ENCODE measurements at regions not wholly inside any gene's neighbourhood (a gene's known extent, or its start where the extent isn't known, plus 50 kb on each side); places are given as distances from the start of the nearest gene placed in this dataset.

DNA sequence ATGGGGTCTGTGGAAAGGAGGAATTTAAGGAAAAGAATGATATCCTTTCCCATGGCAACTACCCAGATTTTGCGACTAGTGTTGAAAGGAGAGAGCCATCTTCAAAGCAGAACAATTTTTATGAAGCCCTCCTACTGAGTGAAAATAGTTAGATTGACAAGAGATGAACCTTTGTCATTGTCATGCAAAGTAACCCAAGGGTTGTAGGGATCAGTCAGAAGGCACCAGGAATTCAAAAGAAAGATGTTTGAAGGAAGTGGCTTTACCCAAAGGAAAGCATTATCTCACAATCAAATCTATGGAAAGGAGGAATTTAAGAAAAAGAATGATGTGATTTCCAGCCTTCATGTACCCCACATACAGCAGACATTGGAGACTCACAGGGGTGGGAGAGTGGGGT lies 544.4 kb downstream of the IPMK start (continued):
- TF ChIP-seq, protein P1, sequence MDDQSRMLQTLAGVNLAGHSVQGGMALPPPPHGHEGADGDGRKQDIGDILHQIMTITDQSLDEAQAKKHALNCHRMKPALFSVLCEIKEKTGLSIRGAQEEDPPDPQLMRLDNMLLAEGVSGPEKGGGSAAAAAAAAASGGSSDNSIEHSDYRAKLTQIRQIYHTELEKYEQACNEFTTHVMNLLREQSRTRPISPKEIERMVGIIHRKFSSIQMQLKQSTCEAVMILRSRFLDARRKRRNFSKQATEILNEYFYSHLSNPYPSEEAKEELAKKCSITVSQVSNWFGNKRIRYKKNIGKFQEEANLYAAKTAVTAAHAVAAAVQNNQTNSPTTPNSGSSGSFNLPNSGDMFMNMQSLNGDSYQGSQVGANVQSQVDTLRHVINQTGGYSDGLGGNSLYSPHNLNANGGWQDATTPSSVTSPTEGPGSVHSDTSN (IDR thresholded peaks at IDR 0.05), result no peak
- no peak for TF ChIP-seq RXRA (IDR thresholded peaks at IDR 0.05; ENCODE audit: borderline replicate concordance, low read depth)

DNA sequence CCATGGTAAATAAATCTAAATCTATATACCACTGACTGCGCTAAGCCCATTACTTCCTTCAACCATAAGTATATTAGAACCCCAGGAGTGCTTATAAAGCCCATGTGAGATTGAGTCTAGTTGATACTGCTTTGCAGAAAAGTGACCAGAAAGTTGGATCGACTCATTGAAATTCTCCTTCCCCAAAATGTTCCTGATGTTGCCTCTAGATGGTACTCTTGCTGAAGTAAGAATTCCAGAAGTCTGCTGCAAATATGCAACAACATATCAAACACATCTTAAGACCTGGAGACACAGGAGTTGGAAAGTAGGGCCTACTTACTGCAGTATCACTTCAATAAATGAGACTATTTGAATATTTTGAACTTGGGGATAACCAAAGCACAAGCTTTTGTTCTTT lies 550.8 kb downstream of the IPMK start:
- Histone ChIP-seq H4K20me1 (ENCODE audit: insufficient read depth) (no peaks in the 10 kb centered on the region), H3K36me3 (replicated peaks in 1 of 2; ENCODE audit: control insufficient read depth in 1 of 2, insufficient read depth in 2 of 2, low read length in 1 of 2) (no peaks in the 10 kb centered on the region), H3K79me2 (ENCODE audit: insufficient read depth) (no peaks in the 10 kb centered on the region), H3K4me3 (ENCODE audit: low read depth in 2 of 2, low read length in 1 of 2) (no peak overlapping the region), H3K9me2 (no peaks in the 10 kb centered on the region), H3K4me1 (ENCODE audit: control insufficient read depth in 1 of 2, insufficient read depth in 2 of 2, low read depth in 1 of 2, low read length in 1 of 2) (no peaks in the 10 kb centered on the region), H3K27me3 (ENCODE audit: insufficient read depth) (no peaks in the 10 kb centered on the region), H2AFZ (ENCODE audit: low read depth) (no peak overlapping the region), H3F3A (replicated peaks; ENCODE audit: insufficient read depth) (no peaks in the 10 kb centered on the region), H3K9me3 (no peaks in the 10 kb centered on the region), H3K4me2 (no peak overlapping the region), H3K27ac (ENCODE audit: low read depth in 2 of 2, low read length in 1 of 2) (no peak overlapping the region), H3K9ac (no peak overlapping the region)
- CTCF ChIA-PET, result interaction anchor here (0.9 to 1.0 kb wide), 2 partner anchors 16 to 436 kb away, joined by 3 read pairs; no protein-coding TSS in a partner anchor
- 35% methylated on average over 2 of the region's 2 CpGs for WGBS (ENCODE audit: low lambda C conversion rate)
- TF ChIP-seq, protein P2, sequence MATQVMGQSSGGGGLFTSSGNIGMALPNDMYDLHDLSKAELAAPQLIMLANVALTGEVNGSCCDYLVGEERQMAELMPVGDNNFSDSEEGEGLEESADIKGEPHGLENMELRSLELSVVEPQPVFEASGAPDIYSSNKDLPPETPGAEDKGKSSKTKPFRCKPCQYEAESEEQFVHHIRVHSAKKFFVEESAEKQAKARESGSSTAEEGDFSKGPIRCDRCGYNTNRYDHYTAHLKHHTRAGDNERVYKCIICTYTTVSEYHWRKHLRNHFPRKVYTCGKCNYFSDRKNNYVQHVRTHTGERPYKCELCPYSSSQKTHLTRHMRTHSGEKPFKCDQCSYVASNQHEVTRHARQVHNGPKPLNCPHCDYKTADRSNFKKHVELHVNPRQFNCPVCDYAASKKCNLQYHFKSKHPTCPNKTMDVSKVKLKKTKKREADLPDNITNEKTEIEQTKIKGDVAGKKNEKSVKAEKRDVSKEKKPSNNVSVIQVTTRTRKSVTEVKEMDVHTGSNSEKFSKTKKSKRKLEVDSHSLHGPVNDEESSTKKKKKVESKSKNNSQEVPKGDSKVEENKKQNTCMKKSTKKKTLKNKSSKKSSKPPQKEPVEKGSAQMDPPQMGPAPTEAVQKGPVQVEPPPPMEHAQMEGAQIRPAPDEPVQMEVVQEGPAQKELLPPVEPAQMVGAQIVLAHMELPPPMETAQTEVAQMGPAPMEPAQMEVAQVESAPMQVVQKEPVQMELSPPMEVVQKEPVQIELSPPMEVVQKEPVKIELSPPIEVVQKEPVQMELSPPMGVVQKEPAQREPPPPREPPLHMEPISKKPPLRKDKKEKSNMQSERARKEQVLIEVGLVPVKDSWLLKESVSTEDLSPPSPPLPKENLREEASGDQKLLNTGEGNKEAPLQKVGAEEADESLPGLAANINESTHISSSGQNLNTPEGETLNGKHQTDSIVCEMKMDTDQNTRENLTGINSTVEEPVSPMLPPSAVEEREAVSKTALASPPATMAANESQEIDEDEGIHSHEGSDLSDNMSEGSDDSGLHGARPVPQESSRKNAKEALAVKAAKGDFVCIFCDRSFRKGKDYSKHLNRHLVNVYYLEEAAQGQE (IDR thresholded peaks at IDR 0.05; ENCODE audit: low read depth, low read length), result no peak
- TF ChIP-seq TCF12 (IDR thresholded peaks at IDR 0.05), result no peak
- TF ChIP-seq EP300 (IDR thresholded peaks at IDR 0.05; ENCODE audit: borderline replicate concordance in 1 of 2, low read depth in 1 of 2, low read length in 1 of 2), result no peak
- TF ChIP-seq, protein P1 (IDR thresholded peaks at IDR 0.05), result no peak
- TF ChIP-seq NFIC (IDR thresholded peaks at IDR 0.05; ENCODE audit: borderline replicate concordance), result no peak
- TF ChIP-seq MXI1 (IDR thresholded peaks at IDR 0.05; ENCODE audit: low read depth, low read length), result no peak
- TF ChIP-seq, protein P3, sequence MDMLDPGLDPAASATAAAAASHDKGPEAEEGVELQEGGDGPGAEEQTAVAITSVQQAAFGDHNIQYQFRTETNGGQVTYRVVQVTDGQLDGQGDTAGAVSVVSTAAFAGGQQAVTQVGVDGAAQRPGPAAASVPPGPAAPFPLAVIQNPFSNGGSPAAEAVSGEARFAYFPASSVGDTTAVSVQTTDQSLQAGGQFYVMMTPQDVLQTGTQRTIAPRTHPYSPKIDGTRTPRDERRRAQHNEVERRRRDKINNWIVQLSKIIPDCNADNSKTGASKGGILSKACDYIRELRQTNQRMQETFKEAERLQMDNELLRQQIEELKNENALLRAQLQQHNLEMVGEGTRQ (IDR thresholded peaks at IDR 0.05; ENCODE audit: borderline replicate concordance, low read depth, low read length), result no peak
- no peak for TF ChIP-seq ELF1 (IDR thresholded peaks at IDR 0.05)
- no peak for TF ChIP-seq GATA2 (CRISPR knock-in tag; IDR thresholded peaks at IDR 0.05)
- no peak for TF ChIP-seq MEF2A (IDR thresholded peaks at IDR 0.05; ENCODE audit: borderline replicate concordance, low read depth)
- no peak for TF ChIP-seq SIN3A (IDR thresholded peaks at IDR 0.05; ENCODE audit: borderline replicate concordance, low read depth, low read length)
- TF ChIP-seq RCOR1 (IDR thresholded peaks at IDR 0.05; ENCODE audit: low read length), result no peak
- TF ChIP-seq, protein P4, sequence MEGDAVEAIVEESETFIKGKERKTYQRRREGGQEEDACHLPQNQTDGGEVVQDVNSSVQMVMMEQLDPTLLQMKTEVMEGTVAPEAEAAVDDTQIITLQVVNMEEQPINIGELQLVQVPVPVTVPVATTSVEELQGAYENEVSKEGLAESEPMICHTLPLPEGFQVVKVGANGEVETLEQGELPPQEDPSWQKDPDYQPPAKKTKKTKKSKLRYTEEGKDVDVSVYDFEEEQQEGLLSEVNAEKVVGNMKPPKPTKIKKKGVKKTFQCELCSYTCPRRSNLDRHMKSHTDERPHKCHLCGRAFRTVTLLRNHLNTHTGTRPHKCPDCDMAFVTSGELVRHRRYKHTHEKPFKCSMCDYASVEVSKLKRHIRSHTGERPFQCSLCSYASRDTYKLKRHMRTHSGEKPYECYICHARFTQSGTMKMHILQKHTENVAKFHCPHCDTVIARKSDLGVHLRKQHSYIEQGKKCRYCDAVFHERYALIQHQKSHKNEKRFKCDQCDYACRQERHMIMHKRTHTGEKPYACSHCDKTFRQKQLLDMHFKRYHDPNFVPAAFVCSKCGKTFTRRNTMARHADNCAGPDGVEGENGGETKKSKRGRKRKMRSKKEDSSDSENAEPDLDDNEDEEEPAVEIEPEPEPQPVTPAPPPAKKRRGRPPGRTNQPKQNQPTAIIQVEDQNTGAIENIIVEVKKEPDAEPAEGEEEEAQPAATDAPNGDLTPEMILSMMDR (IDR thresholded peaks at IDR 0.05), result peak; percentile 53
- no peak for TF ChIP-seq RFX5 (IDR thresholded peaks at IDR 0.05; ENCODE audit: low read length)
- TF ChIP-seq SMC3 (IDR thresholded peaks at IDR 0.05; ENCODE audit: low read depth, low read length), result peak; percentile 33
- TF ChIP-seq, protein P5, sequence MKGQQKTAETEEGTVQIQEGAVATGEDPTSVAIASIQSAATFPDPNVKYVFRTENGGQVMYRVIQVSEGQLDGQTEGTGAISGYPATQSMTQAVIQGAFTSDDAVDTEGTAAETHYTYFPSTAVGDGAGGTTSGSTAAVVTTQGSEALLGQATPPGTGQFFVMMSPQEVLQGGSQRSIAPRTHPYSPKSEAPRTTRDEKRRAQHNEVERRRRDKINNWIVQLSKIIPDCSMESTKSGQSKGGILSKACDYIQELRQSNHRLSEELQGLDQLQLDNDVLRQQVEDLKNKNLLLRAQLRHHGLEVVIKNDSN (IDR thresholded peaks at IDR 0.05; ENCODE audit: borderline replicate concordance, low read depth), result no peak
- no peak for TF ChIP-seq FOSL2 (IDR thresholded peaks at IDR 0.05; ENCODE audit: borderline replicate concordance, low read depth)
- TF ChIP-seq, protein P6, sequence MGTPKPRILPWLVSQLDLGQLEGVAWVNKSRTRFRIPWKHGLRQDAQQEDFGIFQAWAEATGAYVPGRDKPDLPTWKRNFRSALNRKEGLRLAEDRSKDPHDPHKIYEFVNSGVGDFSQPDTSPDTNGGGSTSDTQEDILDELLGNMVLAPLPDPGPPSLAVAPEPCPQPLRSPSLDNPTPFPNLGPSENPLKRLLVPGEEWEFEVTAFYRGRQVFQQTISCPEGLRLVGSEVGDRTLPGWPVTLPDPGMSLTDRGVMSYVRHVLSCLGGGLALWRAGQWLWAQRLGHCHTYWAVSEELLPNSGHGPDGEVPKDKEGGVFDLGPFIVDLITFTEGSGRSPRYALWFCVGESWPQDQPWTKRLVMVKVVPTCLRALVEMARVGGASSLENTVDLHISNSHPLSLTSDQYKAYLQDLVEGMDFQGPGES (IDR thresholded peaks at IDR 0.05; ENCODE audit: low read depth, low read length), result no peak
- peak; percentile 54 for TF ChIP-seq RAD21 (IDR thresholded peaks at IDR 0.05; ENCODE audit: low read length)
- DNase-seq, result no peak
- POLR2A ChIA-PET, result no interaction called here
